NCI-H526 treated with DMSO at 0.1 percent for 48 hours (cell line): ENCODE measurements at regions not wholly inside any gene's neighbourhood (a gene's known extent, or its start where the extent isn't known, plus 50 kb on each side); places are given as distances from the start of the nearest gene placed in this dataset.
"Not testable (repeated sequence)": the region's sequence is repeated elsewhere in the genome, so short reads cannot be mapped to it uniquely, and the experiment has no call there.

Source experiments
- DNase-seq: peaks from one replicate; lab custom pipeline; 2025; lab: John Stamatoyannopoulos, UW

DNA sequence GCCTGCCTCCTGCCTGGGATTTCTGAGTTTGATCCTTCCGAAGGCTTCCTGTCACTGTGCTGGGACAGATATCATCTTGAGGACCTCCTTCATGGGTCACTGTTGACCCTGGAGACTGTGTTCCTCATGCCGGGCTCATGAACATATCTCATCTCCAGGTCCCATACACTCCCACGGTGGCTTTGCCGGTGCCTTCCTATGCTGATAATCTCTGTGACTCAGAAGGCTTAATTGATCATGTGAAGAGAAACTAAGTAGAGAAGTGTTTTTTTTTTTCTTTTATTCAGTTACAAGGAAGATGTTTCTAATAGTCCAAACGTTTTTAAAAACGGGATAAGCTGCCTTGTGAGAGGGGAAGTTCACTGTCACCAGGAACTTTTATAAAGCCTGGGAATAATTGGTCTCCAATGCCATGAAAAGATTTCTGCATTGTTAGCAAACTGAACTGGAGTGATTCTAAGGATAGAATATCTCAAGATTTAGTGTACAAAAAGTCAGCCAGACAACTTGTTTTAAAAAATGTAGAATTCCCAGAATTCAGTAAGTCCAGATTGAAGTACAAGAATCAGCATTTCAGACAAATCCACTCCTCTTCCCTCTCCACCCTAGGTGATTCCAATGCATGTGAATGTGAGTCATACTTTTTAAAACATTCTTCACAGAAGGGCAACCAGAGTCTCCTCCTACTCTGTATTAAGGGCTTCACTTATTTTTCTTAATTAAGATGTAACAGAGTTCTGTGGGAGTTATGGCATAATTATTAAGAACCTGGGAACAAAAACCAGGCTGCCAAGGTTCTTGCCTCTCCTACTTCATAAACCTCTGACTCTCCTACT lies 139.8 kb upstream of the LGR5 start:
- DNase-seq: no peak

DNA sequence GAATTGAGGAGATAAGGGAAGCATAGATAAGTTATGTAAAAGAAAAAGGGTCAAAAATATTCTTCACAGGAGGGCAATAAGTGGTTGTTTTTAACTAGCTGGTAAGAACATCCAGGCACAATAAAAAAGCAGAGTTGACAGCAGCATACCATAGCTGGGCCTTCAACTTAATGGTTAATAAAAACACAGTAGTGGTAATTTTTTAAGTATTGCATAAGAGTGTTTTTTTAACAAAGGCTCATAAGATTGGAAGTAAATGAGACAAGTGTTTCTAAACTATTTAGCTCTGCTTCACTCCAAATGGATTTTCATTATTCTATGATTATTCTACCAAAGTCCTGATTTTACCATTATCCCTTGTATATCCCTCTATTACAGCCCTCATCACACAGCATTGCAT lies 140.1 kb upstream of the TSPAN8 start:
- DNase-seq: no peak

DNA sequence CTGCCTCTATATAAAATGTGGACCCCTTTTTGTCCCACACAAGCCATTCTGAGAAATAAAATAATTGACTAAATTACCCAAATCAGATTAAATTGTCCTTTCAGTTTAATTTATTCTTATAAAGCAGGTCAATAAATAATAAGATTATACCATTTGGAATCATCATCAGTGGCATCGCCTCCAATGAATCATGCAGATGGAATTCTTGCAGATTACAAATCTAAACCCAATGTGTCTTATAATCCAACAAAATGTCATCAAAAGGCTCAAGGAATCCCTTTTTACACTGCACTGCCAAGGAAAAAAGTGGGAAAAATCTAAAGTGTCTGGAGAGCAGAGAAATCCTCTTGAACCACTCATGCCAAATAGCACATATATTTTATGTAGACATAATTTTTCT lies 138.2 kb upstream of the TSPAN8 start:
- DNase-seq: no peak

DNA sequence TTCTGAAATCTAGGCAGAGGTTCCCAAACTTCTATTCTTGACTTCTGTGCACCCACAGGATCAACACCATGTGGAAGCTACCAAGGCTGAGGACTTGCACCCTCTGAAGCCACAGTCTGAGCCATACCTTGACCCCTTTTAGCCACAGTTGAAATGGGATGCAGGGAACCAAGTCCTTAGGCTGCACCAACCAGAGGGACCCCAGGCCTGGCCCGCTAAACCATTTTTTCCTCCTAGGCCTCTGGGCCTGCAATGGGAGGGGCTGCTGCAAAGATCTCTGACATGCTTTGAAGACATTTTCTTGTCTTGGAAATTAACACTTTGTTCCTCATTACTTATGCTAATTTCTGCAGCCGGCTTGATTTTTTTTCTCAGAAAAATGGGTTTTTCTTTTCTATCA lies 133.9 kb upstream of the TSPAN8 start:
- no peak for DNase-seq

DNA sequence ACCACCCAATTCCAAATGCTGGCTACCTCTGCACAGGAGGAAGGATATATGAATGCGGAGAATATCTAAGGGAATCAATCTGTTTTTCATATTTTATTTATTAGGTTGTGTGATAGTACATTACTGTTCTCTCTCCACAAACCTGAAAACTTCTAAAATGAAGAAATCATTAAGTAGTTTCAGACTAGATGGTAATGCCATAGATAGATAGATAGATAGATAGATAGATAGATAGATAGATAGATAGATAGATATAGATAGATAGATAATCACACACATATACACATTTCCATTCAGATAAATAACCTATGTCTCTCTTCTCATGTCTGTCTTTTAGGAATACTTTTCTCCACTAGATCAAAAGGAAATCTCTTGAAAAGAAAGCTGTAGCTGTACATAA lies 126.1 kb upstream of the TSPAN8 start:
- DNase-seq: no peak

DNA sequence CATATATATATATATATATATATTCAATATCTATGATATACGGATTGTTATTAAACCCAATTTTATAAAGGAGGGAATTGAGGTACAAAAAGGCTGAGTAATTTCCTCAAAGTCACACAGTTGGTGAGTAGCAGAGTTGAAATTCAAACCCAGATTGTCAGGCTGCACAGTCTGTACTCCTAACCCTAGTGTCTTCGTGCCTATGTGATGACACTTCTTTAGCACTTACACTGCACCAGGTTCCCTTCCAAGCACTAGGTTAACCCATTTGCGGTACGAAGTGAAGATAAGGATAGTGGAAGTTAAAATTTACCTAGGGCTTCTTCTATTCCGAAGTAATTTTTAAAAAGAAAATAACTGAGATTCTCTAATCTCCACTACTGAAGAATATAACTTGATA lies 125.1 kb upstream of the TSPAN8 start:
- DNase-seq: no peak

DNA sequence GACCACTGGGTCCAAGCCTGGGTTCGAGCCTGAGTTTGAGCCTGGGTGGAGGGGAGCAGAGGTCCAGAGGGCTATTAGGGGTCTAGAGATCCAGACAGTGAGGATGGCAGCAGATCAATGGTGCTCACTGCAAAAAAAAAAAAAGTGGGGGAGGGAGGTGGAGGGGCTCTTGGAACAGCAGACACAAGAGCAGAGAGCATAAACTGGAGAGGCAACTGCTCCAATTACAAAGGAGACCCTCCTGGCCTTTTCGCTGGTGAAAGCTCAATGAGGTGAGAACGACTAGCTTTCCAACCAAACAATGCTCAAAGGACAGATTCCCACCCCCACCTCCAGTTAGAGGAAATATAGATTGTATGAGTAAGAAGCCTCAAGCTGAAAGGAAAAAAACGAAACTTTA lies 124.2 kb upstream of the TSPAN8 start:
- DNase-seq: no peak

DNA sequence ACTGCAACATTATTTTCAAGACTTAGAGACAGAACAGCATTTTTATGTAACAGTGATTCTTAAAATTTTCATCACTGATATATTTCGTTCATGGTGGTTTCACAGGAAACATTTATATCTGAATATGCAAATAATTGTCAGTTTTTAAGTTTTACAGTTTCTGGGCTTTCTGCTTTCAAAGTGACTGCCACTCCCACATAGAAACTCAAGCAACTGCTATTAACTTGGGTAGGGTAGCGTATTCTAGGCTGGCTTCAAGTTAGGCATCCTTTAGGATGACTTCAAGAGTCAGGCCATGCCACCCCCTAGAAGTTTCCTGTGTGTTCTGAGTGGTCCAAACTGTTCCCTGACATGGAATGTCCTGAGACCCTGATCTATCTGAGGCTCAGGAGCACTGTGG lies 123.6 kb upstream of the TSPAN8 start:
- DNase-seq: no peak

DNA sequence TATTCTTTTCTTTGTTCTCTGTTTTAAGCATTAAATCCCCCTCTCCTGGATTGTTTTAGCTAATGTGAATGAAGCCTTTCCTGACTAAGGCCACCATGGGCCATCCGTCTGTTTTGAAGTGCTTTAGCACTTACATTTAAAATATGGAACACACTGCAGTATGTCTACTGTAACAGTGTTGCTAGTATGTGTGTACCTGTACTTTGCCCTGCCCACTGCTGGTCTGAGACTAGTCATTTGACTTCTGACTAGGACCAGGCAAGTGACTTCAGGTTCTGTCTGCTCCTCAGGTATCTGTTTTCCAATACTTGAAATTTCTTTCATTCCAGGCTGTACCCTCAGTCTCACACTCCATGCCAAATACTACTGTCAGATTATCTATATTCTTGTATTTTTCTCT lies 120.1 kb upstream of the TSPAN8 start:
- no peak for DNase-seq

DNA sequence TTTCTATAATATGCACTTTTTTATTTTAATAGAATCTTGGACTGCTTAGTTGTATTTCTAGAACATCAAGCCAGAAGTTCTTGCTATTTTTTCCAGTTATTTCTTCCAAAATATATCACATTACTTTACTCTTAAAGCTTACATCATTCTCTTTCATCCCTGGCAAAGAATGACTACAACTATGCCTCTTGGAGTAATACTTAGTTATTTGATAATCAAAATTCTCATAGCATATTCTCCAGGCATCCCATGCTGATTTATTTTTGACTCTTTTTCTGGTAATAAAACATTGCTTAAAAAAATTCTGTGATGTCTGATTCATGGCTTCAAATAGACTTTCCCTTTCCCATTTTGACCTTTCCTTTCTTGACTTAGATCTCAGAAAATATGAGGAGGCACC lies 118.7 kb upstream of the TSPAN8 start:
- DNase-seq: no peak

DNA sequence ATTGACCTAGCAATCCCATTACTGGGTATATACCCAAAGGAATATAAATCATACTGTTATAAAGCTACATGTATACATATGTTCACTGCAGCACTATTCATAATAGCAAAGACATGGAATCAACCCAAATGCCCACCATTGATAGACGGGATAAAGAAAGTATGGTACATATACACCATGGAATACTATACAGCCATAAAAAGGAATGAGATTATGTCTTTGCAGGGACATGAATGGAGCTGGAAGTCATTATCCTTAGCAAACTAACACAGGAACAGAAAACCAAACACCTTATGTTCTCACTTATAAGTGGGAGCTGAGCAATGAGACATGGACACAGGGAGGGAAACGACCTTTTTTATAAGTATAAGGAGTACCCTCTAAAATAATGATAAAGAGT lies 113.0 kb upstream of the TSPAN8 start:
- not testable (repeated sequence) for DNase-seq

DNA sequence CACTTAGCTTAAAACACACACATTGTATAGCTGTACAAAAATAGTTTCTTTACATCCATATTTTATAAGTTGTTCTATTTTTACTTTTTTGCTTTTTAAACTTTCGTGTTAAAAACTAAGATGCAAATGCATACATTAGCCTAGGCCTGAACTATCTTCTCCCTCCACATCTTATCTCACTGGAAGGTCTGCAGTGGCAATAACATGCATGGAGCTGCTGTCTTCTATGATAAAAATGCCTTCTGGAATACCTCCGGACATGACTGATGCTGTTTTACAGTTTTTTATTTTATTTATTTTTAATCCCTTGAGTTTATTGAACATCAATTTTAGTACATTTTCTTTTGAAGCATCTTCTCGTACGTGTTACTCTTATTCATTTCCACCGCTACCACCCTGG lies 112.3 kb upstream of the TSPAN8 start:
- DNase-seq: no peak

DNA sequence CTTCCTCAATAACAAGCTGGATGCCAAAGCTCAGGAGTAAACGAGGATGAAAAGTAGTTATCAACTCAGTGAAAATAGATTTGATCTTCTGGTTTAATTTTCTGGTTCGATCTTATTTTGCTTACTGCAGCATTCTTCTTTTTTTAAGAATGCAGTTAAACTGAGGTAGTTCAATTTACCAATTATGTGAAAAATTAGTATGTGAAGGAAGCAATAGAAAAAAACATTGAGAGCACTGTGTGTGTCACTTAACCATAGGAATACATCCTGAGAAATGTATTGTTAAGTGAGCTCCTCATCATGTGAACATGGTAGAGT lies 111.4 kb upstream of the TSPAN8 start:
- DNase-seq: no peak

DNA sequence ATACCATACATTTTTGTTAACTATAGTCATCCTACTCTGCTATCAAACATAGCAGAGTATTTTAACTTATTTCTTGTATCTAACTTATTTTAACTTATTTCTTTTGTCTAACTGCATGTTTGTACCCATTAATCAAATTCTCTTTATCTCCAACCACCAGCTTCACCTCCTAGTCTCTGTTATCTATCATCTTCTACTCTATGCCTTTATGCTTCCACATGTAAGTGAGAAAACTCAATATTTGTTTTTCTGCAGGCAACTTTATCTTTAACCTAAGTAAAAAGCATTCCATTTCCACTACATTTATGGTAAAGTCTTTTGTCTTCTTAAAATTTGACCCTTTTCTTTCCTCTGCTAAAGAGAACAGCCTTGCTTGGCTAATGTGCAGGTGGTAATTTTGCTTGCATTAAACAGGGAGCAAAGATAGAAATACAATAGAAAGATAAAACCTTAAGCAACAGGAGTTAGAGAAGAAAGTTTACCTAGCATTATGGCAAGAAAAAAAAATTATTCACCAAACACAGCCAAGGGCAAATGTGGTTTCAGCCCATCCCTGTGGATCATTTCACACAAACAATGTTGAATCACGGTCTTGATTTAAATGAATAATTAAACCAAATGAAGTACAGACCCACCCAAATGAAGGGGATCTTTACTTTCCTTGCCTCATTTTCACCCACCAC lies 110.9 kb upstream of the TSPAN8 start:
- DNase-seq: no peak

DNA sequence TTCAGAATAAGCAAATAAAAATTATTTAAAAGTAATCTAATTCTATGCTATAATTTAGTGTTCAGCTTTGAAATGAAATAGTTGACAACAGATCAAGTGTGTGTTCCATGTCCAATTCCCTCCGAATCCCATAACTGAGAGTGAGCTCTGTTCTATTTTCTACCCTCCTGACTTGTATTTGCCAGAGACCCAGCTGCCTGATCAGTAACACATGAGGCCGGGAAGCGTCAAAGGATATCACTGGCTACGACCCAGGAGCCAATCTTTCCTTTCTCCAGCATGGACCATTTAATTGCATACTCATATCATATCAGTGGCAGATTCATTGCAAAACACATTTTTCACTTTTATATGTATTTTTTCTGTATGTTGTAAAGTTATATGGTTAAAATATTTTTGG lies 108.8 kb upstream of the TSPAN8 start:
- DNase-seq: no peak

DNA sequence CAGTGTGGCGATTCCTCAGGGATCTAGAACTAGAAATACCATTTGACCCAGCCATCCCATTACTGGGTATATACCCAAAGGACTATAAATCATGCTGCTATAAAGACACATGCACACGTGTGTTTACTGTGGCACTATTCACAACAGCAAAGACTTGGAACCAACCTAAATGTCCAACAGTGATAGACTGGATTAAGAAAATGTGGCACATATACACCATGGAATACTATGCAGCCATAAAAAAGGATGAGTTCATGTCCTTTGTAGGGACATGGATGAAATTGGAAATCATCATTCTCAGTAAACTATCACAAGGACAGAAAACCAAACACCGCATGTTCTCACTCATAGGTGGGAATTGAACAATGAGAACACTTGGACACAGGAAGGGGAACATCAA lies 107.9 kb upstream of the TSPAN8 start:
- DNase-seq: not testable (repeated sequence)

DNA sequence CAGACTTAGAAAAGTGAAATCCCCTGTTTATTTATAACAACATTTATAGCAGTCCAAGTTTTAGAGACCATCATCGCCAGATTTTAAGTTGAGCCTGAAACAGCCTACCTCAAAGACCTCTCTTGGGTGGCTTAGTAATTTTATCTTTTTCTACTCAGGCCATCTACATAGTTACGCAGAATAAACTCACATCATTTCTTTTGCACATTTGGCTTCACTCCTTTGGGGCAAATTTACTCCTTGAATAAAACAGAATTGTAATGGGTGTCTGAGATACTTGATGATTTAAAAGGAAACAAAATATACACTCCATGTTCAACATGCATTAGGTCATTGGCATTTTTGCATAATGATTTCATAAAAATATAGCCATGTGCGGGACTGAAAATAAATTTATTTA lies 104.7 kb upstream of the TSPAN8 start:
- no peak for DNase-seq

DNA sequence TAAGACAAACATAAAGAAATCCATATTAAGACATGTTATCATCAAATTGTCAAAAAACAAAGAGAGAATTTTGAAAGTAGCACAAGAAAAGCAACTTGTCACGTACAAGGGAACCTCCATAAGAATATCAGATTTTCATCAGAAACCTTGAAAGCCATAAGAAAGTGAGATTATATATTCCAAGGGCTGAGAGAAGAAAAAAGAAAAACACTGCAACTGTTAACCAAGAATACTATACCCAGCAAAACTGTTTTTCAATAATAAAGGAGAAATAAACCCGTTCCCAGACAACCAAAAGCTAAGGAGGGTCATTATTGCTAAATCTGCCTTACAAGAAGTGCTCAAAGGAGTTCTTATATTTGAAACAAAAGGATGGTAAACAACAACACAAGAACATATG lies 94.7 kb upstream of the TSPAN8 start:
- DNase-seq: no peak

DNA sequence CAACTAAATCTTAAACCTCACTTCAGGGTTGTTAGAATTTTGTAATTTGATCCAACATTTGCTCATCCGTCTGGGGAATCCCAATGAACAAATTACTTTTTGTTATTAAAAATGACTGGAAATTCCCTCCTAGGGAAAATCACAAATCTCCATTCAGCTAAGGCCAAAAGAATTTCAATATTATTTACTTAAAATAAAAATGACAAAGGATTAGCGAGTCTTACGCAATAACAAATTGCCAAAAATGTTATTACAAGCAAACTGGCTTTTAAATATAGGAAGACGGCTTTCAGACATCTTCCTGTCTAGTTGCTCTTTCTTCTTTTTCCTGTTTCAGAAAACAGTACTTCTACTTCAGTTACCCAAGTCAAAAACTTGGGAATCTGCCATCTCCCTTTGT lies 92.4 kb upstream of the TSPAN8 start:
- no peak for DNase-seq

DNA sequence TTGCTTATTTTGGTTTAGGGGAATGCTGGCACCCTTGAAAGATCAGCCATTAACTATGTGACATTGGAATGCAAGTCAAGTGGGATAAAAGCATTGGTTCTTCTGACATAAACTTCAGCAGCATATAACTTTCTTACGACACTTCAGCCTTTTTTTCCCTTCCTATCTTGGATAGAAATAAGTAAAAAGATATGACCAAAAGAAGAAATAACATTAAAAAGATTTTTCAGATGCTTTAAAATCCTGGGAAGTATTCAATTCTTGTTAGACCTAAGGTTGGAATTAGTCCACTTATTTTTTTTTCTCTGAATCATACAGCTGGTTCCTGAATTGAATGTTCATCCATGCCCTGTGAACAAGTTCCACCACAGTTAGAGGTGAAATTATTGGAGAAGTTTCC lies 85.6 kb upstream of the TSPAN8 start:
- no peak for DNase-seq

DNA sequence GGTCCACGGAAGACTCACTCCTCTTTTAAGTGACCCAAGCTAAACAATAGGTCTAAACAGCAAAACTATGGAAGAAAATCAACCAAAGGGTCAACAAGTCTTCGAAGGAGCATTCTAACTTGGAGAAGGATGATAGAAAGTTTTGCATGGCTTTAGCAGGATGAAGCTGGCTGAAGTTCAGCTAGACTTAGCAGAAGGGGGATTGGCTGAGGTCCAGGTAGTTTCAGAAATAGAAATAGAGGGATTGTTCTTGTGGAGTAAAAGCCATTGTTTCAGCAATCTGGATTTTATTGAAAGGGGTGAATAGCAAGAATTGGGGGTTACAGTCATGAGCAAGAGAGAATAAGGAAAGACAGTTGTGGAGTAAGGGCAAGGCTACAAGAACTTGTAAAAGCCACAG lies 84.7 kb upstream of the TSPAN8 start:
- no peak for DNase-seq

DNA sequence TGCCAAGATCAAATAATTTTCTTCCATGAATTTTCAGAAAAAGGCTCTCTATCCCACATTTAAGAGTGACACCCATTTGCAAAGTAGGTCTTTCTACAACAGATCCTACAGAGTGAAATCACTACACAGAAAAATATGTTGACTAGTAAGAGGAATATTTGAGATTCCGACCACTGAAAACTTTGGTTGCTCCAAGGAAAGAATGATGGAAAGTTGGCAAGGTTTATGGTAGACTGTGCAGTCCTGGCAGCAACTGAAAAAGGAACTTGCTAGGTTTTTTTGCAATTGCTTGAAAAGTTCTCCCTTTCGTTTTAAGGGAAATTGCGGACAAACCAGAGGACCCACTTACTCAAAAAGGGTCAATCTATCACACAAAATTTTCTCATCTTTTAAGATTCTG lies 83.1 kb upstream of the TSPAN8 start:
- DNase-seq: no peak

DNA sequence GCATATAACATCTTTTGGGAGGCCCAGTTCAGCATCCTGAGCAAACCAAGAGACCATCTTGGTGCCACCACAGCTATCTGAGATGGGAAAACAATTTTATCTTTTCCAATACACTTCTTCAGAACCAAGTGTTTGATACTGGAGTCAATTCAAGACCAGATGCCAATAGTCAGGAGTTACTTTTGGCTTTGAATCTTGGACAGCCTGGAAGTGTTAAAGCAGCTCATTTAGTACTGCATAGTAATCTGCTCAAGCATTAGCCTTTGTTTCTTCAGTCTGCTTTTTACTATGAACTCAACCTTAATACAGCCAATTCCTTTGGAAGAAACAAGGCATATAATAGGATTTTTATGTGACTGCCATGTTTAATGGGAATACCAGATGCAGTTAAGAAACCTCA lies 81.9 kb upstream of the TSPAN8 start:
- DNase-seq: no peak

DNA sequence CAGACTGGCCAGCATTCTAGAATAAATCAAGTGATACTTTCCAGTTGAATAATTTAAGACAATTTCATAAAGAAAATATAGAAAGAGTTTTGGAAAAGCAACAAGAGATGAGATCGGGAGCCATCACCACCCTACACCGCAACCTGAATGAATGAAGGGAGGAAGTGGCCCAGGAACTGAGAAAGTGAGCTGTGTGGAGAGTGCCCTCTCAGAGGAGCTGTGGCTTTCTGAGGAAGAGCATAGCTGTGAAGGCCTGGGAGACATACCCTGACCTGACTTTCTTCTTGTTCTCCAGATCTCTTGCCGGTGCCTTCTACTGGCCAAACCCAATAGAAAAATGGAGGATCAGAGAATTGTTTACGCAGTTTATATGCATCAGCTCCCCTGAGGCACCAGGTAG lies 79.3 kb upstream of the TSPAN8 start:
- no peak for DNase-seq
